ENCODE measurements at regions not wholly inside any gene's neighbourhood (a gene's known extent, or its start where the extent isn't known, plus 50 kb on each side); places are given as distances from the start of the nearest gene placed in this dataset.

DNA sequence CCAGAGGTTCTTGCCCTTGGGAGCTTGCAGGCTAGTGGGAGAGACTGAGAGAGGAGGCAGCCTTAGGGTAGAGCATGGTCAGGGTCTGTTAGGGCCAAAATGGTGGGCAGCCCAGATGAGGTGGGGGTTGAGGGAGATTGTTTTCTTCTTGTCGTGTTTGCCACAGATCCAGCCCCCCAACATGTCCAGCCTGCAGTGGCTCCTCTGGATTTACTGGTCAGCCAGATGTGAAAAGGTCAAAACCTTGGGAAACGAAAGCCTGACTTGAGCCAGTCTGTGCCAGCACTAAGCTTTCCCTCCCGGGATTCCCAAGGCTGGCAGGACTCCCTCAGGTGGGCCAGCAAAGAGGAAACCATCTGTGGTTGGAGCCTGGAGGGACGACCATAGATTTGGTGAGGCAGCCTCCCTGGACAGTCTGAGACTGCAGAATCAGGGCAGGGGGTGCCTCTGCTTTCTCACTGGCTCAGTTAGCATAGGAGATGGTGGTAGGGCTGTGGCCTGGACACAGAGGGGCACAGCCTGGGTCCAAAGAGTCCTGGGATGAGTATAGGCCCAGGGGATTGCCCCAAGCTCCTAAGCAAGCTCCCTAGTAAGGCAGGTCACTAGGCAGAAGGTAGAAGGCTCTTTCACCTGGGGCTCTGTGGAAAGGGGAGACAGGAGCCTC, 51.2 kb upstream of the PRR23C start:
- no peaks in the 10 kb centered on the region for H3K4me1 Mint-ChIP-seq

DNA sequence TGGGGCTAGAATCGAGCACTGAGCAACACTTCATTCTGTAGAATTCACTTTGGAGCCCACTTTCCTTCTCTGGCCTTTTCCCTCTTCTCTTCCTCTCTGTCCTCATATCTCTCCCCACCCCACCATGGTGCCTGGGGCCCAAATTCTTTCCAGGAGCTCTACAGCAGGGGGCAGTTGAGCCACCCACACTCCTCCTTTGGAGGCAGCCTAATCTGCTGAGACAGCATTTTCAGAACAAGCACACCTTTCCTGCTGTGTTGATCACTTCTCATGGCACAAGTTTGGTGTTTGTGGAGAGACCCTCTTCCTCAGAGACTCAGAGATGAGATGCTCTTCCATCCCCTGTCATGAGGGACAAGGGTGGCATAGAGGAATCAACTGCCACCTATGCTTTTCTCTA, 52.0 kb upstream of the PRR23C start:
- Mint-ChIP-seq H3K9me3 (peaks cover 18% of the 10 kb centered on the region), H3K27me3 (peaks cover 10% of the 10 kb centered on the region), H3K4me1 (no peaks in the 10 kb centered on the region), H3K27ac (no peak overlapping the region), H3K4me3 (no peak overlapping the region), H3K36me3 (no peaks in the 10 kb centered on the region)

More for the DNA sequence above, 51.2 kb upstream of the PRR23C start:
- Mint-ChIP-seq H3K27ac (no peak overlapping the region), H3K27me3 (peaks cover 10% of the 10 kb centered on the region), H3K4me3 (no peak overlapping the region), H3K36me3 (no peaks in the 10 kb centered on the region), H3K9me3 (peaks cover 18% of the 10 kb centered on the region)

DNA sequence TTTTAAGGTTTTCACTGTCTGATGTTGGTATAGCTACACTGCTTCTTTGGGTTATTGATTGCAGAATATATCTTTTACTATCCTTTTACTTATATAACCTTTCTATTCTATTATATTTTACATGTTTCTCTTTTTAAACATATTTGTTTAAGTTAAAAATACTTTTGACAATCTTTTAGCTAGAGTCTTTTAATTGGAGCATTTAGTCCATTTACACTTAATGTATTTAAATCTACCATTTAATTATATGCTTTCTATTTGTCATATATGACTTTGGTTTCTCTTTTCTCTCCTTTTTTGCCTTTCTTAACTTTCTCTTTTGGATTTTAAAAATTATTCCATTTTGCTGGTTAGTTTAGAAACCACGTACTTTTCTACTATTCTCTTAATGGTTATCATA, 53.7 kb upstream of the PRR23C start:
- H3K4me3 Mint-ChIP-seq, result no peak overlapping the region
- no peaks in the 10 kb centered on the region for H3K4me1 Mint-ChIP-seq
- H3K27me3 Mint-ChIP-seq, result peaks cover 7% of the 10 kb centered on the region
- peaks cover 18% of the 10 kb centered on the region for H3K9me3 Mint-ChIP-seq
- H3K36me3 Mint-ChIP-seq, result no peaks in the 10 kb centered on the region
- no peak overlapping the region for H3K27ac Mint-ChIP-seq

DNA sequence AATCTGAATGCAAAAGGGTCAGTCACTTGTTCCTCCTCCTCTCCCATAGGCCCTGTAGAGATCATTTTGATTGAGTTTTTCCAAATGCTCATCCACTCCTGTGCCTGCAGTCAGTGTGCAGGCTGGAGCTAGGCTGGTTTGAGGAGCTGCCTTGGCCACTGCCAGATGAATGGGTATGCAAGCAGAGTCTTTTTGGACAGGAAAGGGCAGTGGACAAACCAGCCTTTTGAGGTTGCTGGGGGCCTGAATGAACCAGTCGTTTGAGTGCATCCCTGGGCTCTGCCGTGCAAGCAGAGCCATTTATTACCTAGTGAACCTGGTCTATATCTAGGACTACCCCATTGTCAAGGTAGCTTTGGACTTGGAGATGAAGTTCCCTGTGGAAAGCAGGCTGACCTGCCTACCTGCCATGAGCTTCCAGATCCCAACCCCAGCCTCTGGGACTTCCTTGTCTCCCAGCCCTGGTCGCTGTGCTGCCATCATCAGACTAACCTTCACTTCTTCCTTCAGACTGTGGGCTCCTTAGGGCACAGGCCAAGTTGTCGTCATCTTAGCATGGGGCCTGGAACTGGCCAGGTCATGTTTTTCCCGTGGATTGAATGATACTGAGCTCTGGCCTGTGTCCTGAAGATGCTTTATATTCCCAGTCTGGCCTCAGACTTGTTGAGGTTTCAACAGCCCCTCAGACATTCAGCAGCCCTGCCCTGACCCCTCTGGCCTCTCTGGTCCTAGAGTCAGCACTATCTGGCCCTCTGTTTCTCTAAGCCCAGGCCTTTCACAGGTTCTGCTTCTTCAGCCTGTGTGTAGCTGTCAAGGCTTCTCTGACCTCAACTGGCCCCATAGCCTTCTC, 55.5 kb upstream of the PRR23C start:
- peaks cover 13% of the 10 kb centered on the region for H3K9me3 Mint-ChIP-seq
- H3K4me1 Mint-ChIP-seq, result no peaks in the 10 kb centered on the region
- no peaks in the 10 kb centered on the region for H3K36me3 Mint-ChIP-seq
- H3K4me3 Mint-ChIP-seq, result no peak overlapping the region
- peaks cover 7% of the 10 kb centered on the region for H3K27me3 Mint-ChIP-seq
- H3K27ac Mint-ChIP-seq, result no peak overlapping the region

DNA sequence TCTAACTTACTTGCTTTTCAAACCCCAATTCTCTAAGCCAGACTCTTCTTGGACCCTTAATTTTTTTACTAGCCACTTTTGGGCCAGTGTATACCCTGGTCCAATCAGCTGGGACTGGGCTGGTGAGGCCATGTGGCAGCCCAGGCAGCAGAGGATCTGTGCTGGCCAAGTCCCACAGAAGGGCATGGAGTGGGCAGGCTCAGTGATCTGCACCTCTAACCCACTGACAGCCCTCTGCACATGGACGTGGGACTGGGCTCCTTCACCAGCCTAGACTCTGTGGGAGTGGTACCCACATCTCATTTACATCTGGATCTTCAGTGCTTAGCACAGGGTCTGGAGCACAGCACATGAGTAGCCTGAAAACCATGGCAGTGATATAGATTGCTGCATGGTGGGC, 56.1 kb upstream of the PRR23C start:
- no peak overlapping the region for H3K4me3 Mint-ChIP-seq
- H3K27ac Mint-ChIP-seq, result no peak overlapping the region
- no peaks in the 10 kb centered on the region for H3K4me1 Mint-ChIP-seq
- H3K9me3 Mint-ChIP-seq, result peaks cover 13% of the 10 kb centered on the region
- H3K36me3 Mint-ChIP-seq, result no peaks in the 10 kb centered on the region
- H3K27me3 Mint-ChIP-seq, result peaks cover 10% of the 10 kb centered on the region

DNA sequence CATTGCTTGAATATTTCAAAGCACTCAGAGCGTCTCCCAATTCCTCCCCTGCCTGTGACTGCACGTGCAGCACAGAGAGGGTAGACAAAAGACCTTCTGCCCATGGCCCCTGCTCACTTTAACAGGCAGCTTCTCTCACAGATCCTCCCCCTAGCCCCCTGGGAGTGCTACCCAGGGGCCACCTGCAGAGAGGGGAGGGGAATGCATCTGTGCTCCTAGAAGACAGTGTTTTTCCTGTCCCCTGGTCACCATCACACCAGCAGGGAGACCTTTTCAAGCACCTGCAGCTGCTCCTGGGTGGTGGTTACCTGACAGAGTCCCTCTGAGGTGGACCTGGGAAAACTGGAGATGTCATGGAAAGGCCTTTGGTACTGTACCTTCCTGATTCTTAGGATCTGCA, 56.7 kb upstream of the PRR23C start:
- no peak overlapping the region for H3K4me3 Mint-ChIP-seq
- no peak overlapping the region for H3K27ac Mint-ChIP-seq
- no peaks in the 10 kb centered on the region for H3K4me1 Mint-ChIP-seq
- peaks cover 13% of the 10 kb centered on the region for H3K9me3 Mint-ChIP-seq
- H3K36me3 Mint-ChIP-seq, result no peaks in the 10 kb centered on the region
- H3K27me3 Mint-ChIP-seq, result peaks cover 10% of the 10 kb centered on the region

DNA sequence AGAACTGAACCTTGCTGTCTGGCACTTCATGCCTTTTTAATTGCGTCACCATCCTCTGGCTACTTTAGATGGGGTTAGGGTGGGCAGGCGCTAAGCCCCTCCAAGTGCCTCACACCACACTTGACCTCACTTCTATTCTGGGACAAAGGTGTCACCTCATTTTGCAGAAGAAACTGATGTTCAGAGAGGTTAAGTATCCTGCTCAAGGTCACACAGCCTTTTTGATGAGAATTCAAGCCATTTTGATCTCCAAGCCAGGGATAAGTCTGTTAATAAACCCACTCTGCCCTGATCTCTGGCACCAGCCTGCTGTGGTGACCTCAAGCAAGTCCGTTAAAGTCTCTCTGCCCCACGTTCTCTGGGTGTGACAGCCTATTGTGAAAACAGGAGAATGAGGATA, 58.8 kb upstream of the PRR23C start:
- Mint-ChIP-seq H3K27me3 (peaks cover 8% of the 10 kb centered on the region), H3K4me1 (no peaks in the 10 kb centered on the region), H3K27ac (no peak overlapping the region), H3K9me3 (peaks cover 8% of the 10 kb centered on the region), H3K4me3 (no peak overlapping the region), H3K36me3 (no peaks in the 10 kb centered on the region)

DNA sequence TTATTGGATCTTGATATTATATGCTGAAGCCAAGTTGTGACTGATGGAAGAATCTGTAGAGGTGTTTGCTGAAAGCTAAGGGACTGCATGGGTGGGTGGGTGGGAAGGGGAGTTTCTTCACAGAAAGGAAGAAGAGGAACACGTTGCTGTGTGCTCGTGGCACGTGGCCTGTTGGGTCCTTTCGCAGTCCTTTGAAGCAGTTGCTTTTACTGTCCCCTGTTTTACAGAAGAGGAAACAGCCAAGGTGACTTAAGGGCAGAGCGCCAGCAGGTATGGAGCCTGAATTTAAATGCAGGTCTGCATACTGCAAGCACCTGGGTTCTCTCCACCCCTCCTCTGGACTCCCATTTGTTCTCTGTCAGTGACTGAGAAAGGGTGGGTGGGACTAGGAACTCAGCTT, 59.4 kb upstream of the PRR23C start:
- H3K27me3 Mint-ChIP-seq, result peaks cover 7% of the 10 kb centered on the region
- no peak overlapping the region for H3K4me3 Mint-ChIP-seq
- H3K27ac Mint-ChIP-seq, result no peak overlapping the region
- H3K4me1 Mint-ChIP-seq, result no peaks in the 10 kb centered on the region
- peaks cover 4% of the 10 kb centered on the region for H3K9me3 Mint-ChIP-seq
- no peaks in the 10 kb centered on the region for H3K36me3 Mint-ChIP-seq

DNA sequence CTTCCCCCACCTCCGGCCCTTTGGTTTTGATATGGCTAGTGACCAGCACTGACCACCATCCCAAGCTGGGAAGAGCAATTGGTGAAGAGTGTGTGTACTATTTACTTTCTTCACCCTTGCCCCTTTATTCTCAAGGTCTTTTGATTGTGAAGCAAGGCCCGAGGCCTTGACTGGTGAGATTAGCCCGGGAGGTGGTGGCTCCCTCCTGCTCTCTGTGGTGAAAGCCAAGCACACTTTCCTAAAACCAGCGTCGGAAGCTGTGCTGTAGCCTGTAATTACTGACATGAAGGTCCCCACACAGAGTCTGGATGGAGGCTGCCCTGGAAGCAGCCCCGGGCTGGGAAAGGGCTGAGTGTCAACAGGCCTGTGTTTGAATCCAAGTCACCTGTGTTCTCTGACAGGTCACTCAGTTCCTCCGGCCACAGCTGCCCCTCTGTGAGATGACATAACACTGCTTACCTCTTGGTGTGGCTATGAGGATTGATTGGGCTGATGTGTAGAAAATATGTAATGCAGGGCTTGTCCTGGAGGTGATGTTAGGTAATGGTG, 60.5 kb upstream of the PRR23C start:
- peaks cover 4% of the 10 kb centered on the region for H3K27me3 Mint-ChIP-seq
- no peaks in the 10 kb centered on the region for H3K36me3 Mint-ChIP-seq
- H3K27ac Mint-ChIP-seq, result no peak overlapping the region
- no peak overlapping the region for H3K4me3 Mint-ChIP-seq
- H3K4me1 Mint-ChIP-seq, result no peaks in the 10 kb centered on the region
- no peaks in the 10 kb centered on the region for H3K9me3 Mint-ChIP-seq

DNA sequence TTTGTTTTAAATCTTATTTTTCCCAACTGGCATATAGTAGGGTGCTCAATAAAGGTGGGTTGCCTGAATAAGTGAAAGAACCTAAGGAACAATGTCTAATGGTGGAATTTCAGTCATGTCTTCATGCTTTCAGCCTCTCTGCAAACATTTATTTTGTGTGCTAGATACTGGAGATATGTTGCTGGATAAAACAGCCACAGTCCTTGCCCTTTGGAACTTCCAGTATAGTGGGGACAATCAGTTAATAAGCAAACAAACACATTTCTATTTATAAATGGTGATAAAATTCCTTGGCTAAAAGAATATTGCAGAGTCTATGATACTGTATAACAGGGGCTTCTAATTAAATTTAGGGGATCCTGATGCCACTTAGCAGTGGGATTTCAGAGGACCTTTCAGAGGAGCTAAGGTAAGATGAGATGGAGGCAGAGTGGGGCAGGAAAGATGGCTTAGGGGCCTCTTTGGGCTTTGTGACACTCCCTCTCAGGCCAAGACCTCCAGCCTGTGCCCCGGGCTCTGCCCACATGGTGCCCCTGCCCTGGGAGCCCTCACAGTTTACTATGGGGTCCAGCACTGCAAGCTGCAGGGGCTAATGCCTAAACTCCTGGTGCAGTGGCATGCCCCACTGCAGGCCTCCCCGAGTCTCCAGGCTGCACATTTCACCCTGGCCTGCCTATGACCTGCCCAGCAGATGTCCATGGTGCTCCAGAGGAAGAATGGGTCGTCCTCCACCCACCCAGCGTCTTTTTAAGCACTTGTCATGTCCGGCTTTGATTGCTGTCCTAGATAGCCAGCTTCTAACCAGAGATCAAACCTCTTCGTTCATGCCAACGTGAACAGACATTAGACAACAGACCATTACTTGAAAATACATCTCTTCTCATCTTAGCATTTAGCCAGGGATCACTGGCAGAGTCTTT, 61.6 kb upstream of the PRR23C start:
- Mint-ChIP-seq H3K4me3 (no peak overlapping the region), H3K27ac (no peak overlapping the region), H3K27me3 (peaks cover 2% of the 10 kb centered on the region), H3K36me3 (no peaks in the 10 kb centered on the region), H3K4me1 (no peaks in the 10 kb centered on the region), H3K9me3 (no peaks in the 10 kb centered on the region)

DNA sequence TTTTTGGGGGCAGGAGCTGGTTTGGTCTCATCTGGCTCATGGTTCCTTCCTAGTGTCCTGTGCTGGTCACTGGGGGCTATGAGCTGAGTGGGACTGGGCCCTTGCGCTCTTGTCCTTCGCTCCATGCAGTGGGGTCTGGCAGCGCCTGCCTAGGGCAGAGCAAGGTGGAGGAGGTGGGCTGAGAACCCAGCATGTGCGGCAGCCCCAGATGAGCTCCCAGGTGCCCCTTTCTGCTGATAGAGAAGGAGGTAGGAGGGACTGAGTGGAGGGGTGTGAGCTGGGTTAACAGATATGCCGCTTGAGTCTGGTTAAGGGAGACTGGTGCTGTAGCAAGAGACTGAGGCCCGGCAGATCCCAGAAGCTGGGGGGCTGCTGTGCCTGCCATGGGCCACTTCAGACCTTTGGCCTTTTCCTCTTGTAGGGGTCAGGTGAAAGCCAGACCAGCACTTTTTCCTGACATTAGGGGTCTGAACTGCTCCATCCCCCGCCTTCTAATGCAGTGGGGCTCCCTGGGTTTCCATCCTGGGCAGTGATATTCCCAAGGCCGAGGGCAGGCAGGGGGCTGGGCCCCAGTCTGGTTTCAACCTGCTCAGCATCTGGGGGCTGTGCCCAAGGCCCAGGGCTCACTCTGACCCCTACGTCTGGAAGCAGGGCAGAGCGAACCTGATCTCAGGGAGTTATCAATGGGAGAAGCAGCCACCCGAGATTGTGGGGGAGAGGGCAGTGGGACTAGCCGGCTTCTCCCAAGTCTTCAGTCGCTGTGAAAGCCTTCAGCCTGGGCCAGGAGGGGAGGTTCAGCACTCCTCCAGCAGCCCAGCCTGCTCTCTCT, 62.9 kb upstream of the PRR23C start:
- H3K27me3 Mint-ChIP-seq, result peaks cover 2% of the 10 kb centered on the region
- H3K9me3 Mint-ChIP-seq, result no peaks in the 10 kb centered on the region
- H3K4me3 Mint-ChIP-seq, result no peak overlapping the region
- no peaks in the 10 kb centered on the region for H3K36me3 Mint-ChIP-seq
- no peaks in the 10 kb centered on the region for H3K4me1 Mint-ChIP-seq
- H3K27ac Mint-ChIP-seq, result no peak overlapping the region

DNA sequence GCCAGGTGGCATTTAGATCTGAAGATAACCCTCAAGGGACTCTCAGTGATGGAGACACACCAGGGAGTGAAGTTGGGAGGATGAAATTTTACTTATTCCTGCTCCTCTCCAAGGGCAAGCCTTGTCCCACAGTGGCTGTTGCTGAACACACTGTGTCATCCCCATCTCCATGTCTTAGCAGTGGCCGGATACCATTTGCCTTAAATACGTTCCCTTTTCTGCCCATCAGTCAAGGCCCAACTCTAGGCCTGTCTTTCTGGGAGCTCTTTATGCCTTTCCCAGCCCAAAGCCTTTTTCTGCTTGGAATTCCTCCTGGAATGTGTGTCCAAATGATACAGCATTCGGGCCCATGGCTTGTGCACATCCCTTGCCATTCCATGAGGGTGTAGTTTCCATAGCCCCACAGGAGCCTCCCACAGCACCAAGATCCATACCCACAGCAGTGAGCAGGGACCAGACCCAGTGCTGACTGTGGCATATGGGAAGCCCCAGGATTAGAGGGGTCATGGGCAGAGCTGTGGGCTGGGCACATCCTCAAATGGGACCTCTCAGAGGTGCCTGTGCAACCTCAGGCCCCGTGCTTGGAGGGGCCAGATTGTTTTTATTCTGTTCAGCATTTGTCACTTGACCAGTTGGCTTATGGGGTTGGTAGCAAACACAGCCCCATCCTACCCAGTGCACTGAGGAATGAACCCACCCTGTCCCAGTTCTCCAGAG, 63.7 kb upstream of the PRR23C start:
- Mint-ChIP-seq H3K27ac (no peak overlapping the region), H3K4me3 (no peak overlapping the region), H3K27me3 (peaks cover 3% of the 10 kb centered on the region), H3K4me1 (no peaks in the 10 kb centered on the region), H3K36me3 (no peaks in the 10 kb centered on the region), H3K9me3 (no peaks in the 10 kb centered on the region)

DNA sequence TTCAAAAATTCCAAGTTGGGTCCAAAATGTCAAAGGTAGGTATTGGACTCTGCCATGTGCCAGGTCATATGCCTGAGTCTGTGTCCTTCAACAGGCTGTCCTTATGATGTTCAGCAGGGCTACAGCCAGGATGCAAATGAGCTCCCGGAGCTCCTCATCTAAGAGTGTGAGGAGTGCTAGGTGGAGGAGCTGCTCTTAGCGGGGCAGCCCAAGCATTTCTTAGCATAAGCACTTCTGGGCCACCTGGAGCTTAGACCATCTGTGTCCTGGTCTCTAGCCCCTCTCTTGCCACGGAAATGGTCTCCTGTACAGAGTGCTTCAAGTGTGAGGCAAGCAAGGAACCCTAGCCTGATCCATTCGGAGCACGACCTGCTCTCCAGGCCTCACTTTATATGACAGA, 64.6 kb upstream of the PRR23C start:
- no peaks in the 10 kb centered on the region for H3K9me3 Mint-ChIP-seq
- no peaks in the 10 kb centered on the region for H3K4me1 Mint-ChIP-seq
- no peak overlapping the region for H3K4me3 Mint-ChIP-seq
- H3K27ac Mint-ChIP-seq, result no peak overlapping the region
- peaks cover 4% of the 10 kb centered on the region for H3K27me3 Mint-ChIP-seq
- no peaks in the 10 kb centered on the region for H3K36me3 Mint-ChIP-seq

DNA sequence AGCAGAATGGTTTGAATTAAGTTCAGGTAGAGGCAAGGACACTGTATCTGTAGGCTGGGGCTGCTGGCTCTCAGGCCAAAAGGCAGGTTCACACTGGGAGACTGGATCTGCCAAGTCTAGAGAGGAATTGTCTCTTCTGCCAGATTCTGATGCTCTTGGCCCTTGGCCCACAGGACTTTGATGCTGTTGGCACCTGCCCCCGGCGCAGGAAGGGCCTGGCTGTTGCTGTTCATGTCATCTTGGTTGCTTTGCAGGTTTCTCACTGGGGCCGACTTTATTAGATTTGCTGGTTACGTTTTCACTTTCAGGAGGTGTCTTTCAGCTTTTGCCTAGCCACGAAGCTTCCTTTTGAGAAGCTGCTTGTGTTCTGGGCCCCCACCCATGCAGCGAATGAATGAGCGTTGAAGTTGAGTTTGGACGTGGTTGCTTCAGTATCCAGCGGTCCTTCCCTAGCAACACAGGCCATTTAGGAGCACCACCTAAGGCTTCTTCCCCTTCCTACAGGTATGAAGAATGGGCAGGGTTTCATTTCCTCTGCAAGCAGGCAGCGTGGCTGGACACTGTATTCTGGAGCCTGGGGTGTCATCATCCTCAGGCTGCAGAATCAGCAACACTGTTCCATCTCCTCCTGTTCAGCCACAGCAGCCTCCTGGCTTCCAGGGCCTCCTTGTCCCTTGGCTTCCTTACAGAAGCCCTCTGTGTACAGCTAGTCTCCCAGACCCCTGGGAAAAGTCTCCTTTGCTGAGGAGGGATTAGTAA, 65.6 kb upstream of the PRR23C start:
- Mint-ChIP-seq H3K27ac (no peak overlapping the region), H3K9me3 (no peaks in the 10 kb centered on the region), H3K4me3 (no peak overlapping the region), H3K27me3 (peaks cover 4% of the 10 kb centered on the region), H3K4me1 (no peaks in the 10 kb centered on the region), H3K36me3 (no peaks in the 10 kb centered on the region)

Data from activated naive CD4-positive, alpha-beta T cell treated with anti-CD3 and anti-CD28 coated beads, Interleukin-2, amount 50 U/mL, for 24 hours (primary cell).